ENCODE measurements at regions not wholly inside any gene's neighbourhood (a gene's known extent, or its start where the extent isn't known, plus 50 kb on each side); places are given as distances from the start of the nearest gene placed in this dataset.

- TF ChIP-seq, protein P1, sequence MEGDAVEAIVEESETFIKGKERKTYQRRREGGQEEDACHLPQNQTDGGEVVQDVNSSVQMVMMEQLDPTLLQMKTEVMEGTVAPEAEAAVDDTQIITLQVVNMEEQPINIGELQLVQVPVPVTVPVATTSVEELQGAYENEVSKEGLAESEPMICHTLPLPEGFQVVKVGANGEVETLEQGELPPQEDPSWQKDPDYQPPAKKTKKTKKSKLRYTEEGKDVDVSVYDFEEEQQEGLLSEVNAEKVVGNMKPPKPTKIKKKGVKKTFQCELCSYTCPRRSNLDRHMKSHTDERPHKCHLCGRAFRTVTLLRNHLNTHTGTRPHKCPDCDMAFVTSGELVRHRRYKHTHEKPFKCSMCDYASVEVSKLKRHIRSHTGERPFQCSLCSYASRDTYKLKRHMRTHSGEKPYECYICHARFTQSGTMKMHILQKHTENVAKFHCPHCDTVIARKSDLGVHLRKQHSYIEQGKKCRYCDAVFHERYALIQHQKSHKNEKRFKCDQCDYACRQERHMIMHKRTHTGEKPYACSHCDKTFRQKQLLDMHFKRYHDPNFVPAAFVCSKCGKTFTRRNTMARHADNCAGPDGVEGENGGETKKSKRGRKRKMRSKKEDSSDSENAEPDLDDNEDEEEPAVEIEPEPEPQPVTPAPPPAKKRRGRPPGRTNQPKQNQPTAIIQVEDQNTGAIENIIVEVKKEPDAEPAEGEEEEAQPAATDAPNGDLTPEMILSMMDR (conservative IDR thresholded peaks at IDR 0.05; ENCODE audit: low read depth, low read length), result no peak
- TF ChIP-seq EZH2 (IDR thresholded peaks at IDR 0.05; ENCODE audit: low read length, unreplicated experiment), result no peak
Measured at GRCh38 chr16:59259074-59259949, 525.2 kb upstream of the GOT2 start.

Data from PC-3 (cell line).